K562 (cell line): ENCODE measurements at regions not wholly inside any gene's neighbourhood (a gene's known extent, or its start where the extent isn't known, plus 50 kb on each side); places are given as distances from the start of the nearest gene placed in this dataset.

Experiments used
- ATAC-seq: fragments of 200-7000 bp; cut with Tn5 transposase; 3 replicates; pipeline ENCODE4 v1.9.1; 2020; ENCODE audit warnings: moderate library complexity
- BruUV-seq: library from RNA; stranded (reverse); fragments of 400-500 nt; replicated peaks from 2 replicates; lab custom pipeline; 2021; lab: Mats Ljungman, UMichigan
- CTCF ChIA-PET: fragments of 300-600 bp; formaldehyde crosslinking; extraction: SDS; loops from one replicate; lab custom pipeline; 2021; ENCODE audit warnings: low intra/inter-chr PET ratio; lab: Yijun Ruan, JAX
- POLR2A ChIA-PET: fragments of 300-600, 350-650 bp; sonication (Branson Sonifier 250); formaldehyde crosslinking; extraction: SDS; loops from one replicate; lab custom pipeline; 2021; ENCODE audit warnings: antibody characterized with exemption, inconsistent platforms; lab: Yijun Ruan, JAX
- DNase-seq, 4 experiments: peaks; one replicate each; pipeline versions ENCODE4 v3.0.0 to v3.0.0-alpha.2; 2011 to 2018; ENCODE audit warnings: low spot score in 3 of 4, mixed read lengths in 3 of 4; ENCODE audit errors: extremely low read depth in 1 of 4
- FAIRE-seq: peaks from 2 replicates; lab custom pipeline; 2011; peaks lifted over from hg19 to GRCh38; lab: Jason Lieb, UNC
- H2AFZ ChIP-seq: 2 replicates; pipeline ENCODE4 v1.6.0; 2011; ENCODE audit warnings: low read depth, low read length, control low read depth, inconsistent platforms
- H3K27ac ChIP-seq: fragments of 200-600 bp; 3 replicates; pipeline ENCODE4 v1.8.0; 2011; ENCODE audit warnings: low read depth, mild to moderate bottlenecking, control low read depth, inconsistent platforms, low read length, moderate library complexity, mixed read lengths; ENCODE audit errors: extremely low read depth
- H3K27me3 ChIP-seq, 2 experiments: fragments of 300-600 bp in 1 of 2; 2 replicates in 1 of 2; 3 replicates in 1 of 2; pipeline versions ENCODE4 v1.6.0 to v1.8.0; 2011; ENCODE audit warnings: inconsistent platforms in 2 of 2, low read length in 2 of 2, mild to moderate bottlenecking in 1 of 2, mixed read lengths in 1 of 2, moderate library complexity in 1 of 2; ENCODE audit not compliant: control insufficient read depth in 2 of 2, insufficient read depth in 2 of 2
- H3K36me3 ChIP-seq: fragments of 300-600 bp; 3 replicates; pipeline ENCODE4 v1.8.0; 2011; ENCODE audit warnings: mild to moderate bottlenecking, low read length, inconsistent platforms; ENCODE audit not compliant: control insufficient read depth, insufficient read depth
- H3K4me1 ChIP-seq, 2 experiments: fragments of 200-600 bp in 1 of 2; replicated peaks in 1 of 2; 2 replicates in 1 of 2; 3 replicates in 1 of 2; pipeline versions ENCODE4 v1.5.1 to v1.8.0; 2011; ENCODE audit warnings: inconsistent platforms in 2 of 2, low read length in 2 of 2, mild to moderate bottlenecking in 1 of 2, mixed read lengths in 1 of 2, moderate library complexity in 1 of 2; ENCODE audit not compliant: control insufficient read depth in 2 of 2, insufficient read depth in 2 of 2
- H3K4me2 ChIP-seq: 2 replicates; pipeline ENCODE4 v1.6.1; 2011; ENCODE audit warnings: low read length, control low read depth, inconsistent platforms, mixed read lengths; ENCODE audit not compliant: insufficient read depth
- H3K4me3 ChIP-seq: fragments of 200-600 bp; sonication (generic), shearing (Covaris generic); 2 replicates; pipeline ENCODE4 v1.5.1; 2016; ENCODE audit warnings: control low read depth, inconsistent platforms
- H3K79me2 ChIP-seq: fragments of 200-600 bp; 3 replicates; pipeline ENCODE4 v1.8.0; 2011; ENCODE audit warnings: low read length, inconsistent platforms; ENCODE audit not compliant: control insufficient read depth, insufficient read depth
- H3K9ac ChIP-seq, 2 experiments: 2 replicates each; pipeline versions ENCODE4 v1.6.0 to v1.6.1; 2011; ENCODE audit warnings: low read depth in 2 of 2, low read length in 2 of 2, control low read depth in 1 of 2, inconsistent platforms in 1 of 2, mild to moderate bottlenecking in 1 of 2, mixed read lengths in 1 of 2; ENCODE audit not compliant: insufficient read depth in 1 of 2
- H3K9me1 ChIP-seq: one replicate; pipeline ENCODE4 v1.6.0; 2011; ENCODE audit warnings: inconsistent platforms, mild to moderate bottlenecking, low read length, moderate library complexity; ENCODE audit not compliant: control insufficient read depth, insufficient read depth
- H3K9me3 ChIP-seq: replicated peaks from 2 replicates; pipeline ENCODE4 v1.5.1; 2011; ENCODE audit warnings: low read depth, low read length, inconsistent platforms; ENCODE audit not compliant: control insufficient read depth, insufficient read depth
- H4K20me1 ChIP-seq: replicated peaks from 2 replicates; pipeline ENCODE4 v1.6.1; 2011; ENCODE audit warnings: low read length, inconsistent platforms, mixed read lengths; ENCODE audit not compliant: control insufficient read depth, insufficient read depth
- CBX5 ChIP-seq: IDR thresholded peaks from 2 replicates; pipeline ENCODE4 v1.6.1; 2014; ENCODE audit warnings: low read depth, borderline replicate concordance
- CHAMP1 ChIP-seq: fragments of 450-650 bp; IDR thresholded peaks from 2 replicates; pipeline ENCODE4 v1.6.1; 2016; ENCODE audit warnings: mild to moderate bottlenecking
- FOXM1 ChIP-seq, 2 experiments: fragments of 450-650 bp in 1 of 2; sonication (generic) in 1 of 2; formaldehyde crosslinking in 1 of 2; IDR thresholded peaks; 2 replicates each; pipeline versions ENCODE4 v1.6.1 to v1.9.0; 2017 to 2022; ENCODE audit warnings: low read depth in 2 of 2, mild to moderate bottlenecking in 2 of 2, missing genetic modification reagents in 1 of 2, moderate library complexity in 1 of 2
- GATAD2A ChIP-seq: fragments of 450-650 bp; IDR thresholded peaks from 2 replicates; pipeline ENCODE4 v1.6.1; 2017
- MAZ ChIP-seq, 2 experiments: fragments of 450-650 bp in 1 of 2; sonication (generic) in 1 of 2; formaldehyde crosslinking; IDR thresholded peaks in 1 of 2; conservative IDR thresholded peaks in 1 of 2; 2 replicates each; pipeline versions ENCODE4 v1.4.0 to v1.5.0; 2020; ENCODE audit warnings: mild to moderate bottlenecking in 1 of 2, missing genetic modification reagents in 1 of 2
- MEF2A ChIP-seq: IDR thresholded peaks from 2 replicates; pipeline ENCODE4 v1.6.1; 2011; ENCODE audit warnings: low read depth, mild to moderate bottlenecking, low read length, moderate library complexity; ENCODE audit not compliant: control insufficient read depth
- MLX ChIP-seq, 2 experiments: fragments of 450-650 bp in 1 of 2; sonication (generic) in 1 of 2; formaldehyde crosslinking; conservative IDR thresholded peaks; 2 replicates each; pipeline versions ENCODE4 v1.4.0 to v1.8.1; 2020 to 2022; ENCODE audit warnings: mild to moderate bottlenecking in 1 of 2, missing genetic modification reagents in 1 of 2
- NR3C1 ChIP-seq: sonication (generic); formaldehyde crosslinking; IDR thresholded peaks from 2 replicates; pipeline ENCODE4 v1.8.1; 2022; ENCODE audit warnings: missing genetic modification reagents
- SIX5 ChIP-seq, 2 experiments: IDR thresholded peaks; 2 replicates each; pipeline ENCODE4 v1.6.1; 2011; ENCODE audit warnings: low read length in 2 of 2, borderline replicate concordance in 1 of 2, low read depth in 1 of 2, mild to moderate bottlenecking in 1 of 2, moderate library complexity in 1 of 2; ENCODE audit not compliant: insufficient read depth in 1 of 2
- SP2 ChIP-seq: IDR thresholded peaks from 2 replicates; pipeline ENCODE4 v1.6.1; 2011; ENCODE audit warnings: mild to moderate bottlenecking, low read depth, low read length, moderate library complexity; ENCODE audit not compliant: poor library complexity, severe bottlenecking; ENCODE audit errors: extremely low read depth
- SRF ChIP-seq, 2 experiments: fragments of 250-450, 450-650 bp in 1 of 2; sonication (Bioruptor Pico) in 1 of 2; sonication (generic) in 1 of 2; formaldehyde crosslinking; IDR thresholded peaks; 2 replicates each; pipeline versions ENCODE4 v1.5.0 to v1.5.1; 2020 to 2022; ENCODE audit warnings: mild to moderate bottlenecking in 1 of 2, missing genetic modification reagents in 1 of 2
- ZNF140 ChIP-seq: fragments of 250-450 bp; sonication (Bioruptor Pico); IDR thresholded peaks from 2 replicates; pipeline ENCODE4 v1.8.0; 2021; ENCODE audit warnings: moderate library complexity, mild to moderate bottlenecking, inconsistent platforms
- ZNF280A ChIP-seq: fragments of 450-650 bp; IDR thresholded peaks from 2 replicates; pipeline ENCODE4 v1.6.1; 2018; ENCODE audit warnings: mild to moderate bottlenecking, low read depth; ENCODE audit not compliant: partially characterized antibody
- ZNF740 ChIP-seq, 3 experiments: fragments of 200-800 bp in 1 of 3; sonication (Bioruptor generic) in 1 of 3; sonication (generic) in 1 of 3; formaldehyde crosslinking in 1 of 3; IDR thresholded peaks; 2 replicates each; pipeline versions ENCODE4 v1.6.1 to v1.8.0; 2016 to 2022; ENCODE audit warnings: mild to moderate bottlenecking in 2 of 3, missing compliant biosample characterization in 2 of 3, missing genetic modification characterization in 2 of 3, missing genetic modification reagents in 1 of 3
- ZSCAN32 ChIP-seq: fragments of 450-650 bp; formaldehyde crosslinking; IDR thresholded peaks from 2 replicates; pipeline ENCODE4 v1.4.0; 2020; ENCODE audit warnings: mild to moderate bottlenecking, moderate library complexity
- WGBS: fragments of 100-300 bp; shearing (Covaris generic); methylation state at CpG from one replicate; pipeline ENCODE4 v1.1.6; 2016; ENCODE audit warnings: low coverage, mixed read lengths; ENCODE audit not compliant: insufficient coverage; ENCODE audit errors: missing lambda C conversion rate; 5-methylcytosine and 5-hydroxymethylcytosine counted together
- in situ Hi-C: fragments of 300-500 bp; cut with MboI; formaldehyde crosslinking; loops from 4 replicates; pipeline ENCODE4 v1.15.0; 2018; ENCODE audit warnings: inconsistent platforms, mixed read lengths
- intact Hi-C: fragments of 100-400 bp; cut with micrococcal nuclease; formaldehyde crosslinking; loops from 2 replicates; pipeline ENCODE4 v1.14.2; 2022

- ChIA-PET CTCF (no interaction called here), POLR2A (no interaction called here)
- H3K27ac ChIP-seq: no peak overlapping the region
- no peaks in the 10 kb centered on the region for H3K9me1 ChIP-seq
- WGBS: under 1% methylated on average over 8 of the region's 8 CpGs
- TF ChIP-seq CBX5: no peak
- no peak for TF ChIP-seq GATAD2A
- TF ChIP-seq ZNF140 (CRISPR knock-in tag): no peak
- TF ChIP-seq SP2: no peak
- TF ChIP-seq SIX5 (IDR thresholded peaks at IDR 0.05; ENCODE audit: borderline replicate concordance in 1 of 2, insufficient read depth in 1 of 2, low read depth in 1 of 2, low read length in 2 of 2): no peak
- no peak for TF ChIP-seq ZSCAN32 (CRISPR knock-in tag)
- no peak for TF ChIP-seq ZNF740 (CRISPR knock-in tag; IDR thresholded peaks at IDR 0.05)
- TF ChIP-seq ZNF740 (tag; IDR thresholded peaks at IDR 0.05): no peak
- no peak for TF ChIP-seq ZNF280A
- no peak for TF ChIP-seq FOXM1 (IDR thresholded peaks at IDR 0.05; ENCODE audit: low read depth)
- TF ChIP-seq FOXM1 (CRISPR knock-in tag; IDR thresholded peaks at IDR 0.05; ENCODE audit: low read depth): no peak
- no peak for TF ChIP-seq MAZ (CRISPR knock-in tag; conservative IDR thresholded peaks at IDR 0.05 in 1 of 2, IDR thresholded peaks at IDR 0.05 in 1 of 2)
- no peak for TF ChIP-seq MLX (CRISPR knock-in tag; conservative IDR thresholded peaks at IDR 0.05)
- no peak for TF ChIP-seq CHAMP1
- TF ChIP-seq MEF2A: no peak
- no peak for TF ChIP-seq SRF (CRISPR knock-in tag; IDR thresholded peaks at IDR 0.05)
- TF ChIP-seq NR3C1 (CRISPR knock-in tag): no peak
- no peak for ATAC-seq
- no peaks in the 10 kb centered on the region for H3K4me1 ChIP-seq
- no peak overlapping the region for H2AFZ ChIP-seq
- BruUV-seq: no TSS peak
- FAIRE-seq: no peak
- H3K36me3 ChIP-seq: no peaks in the 10 kb centered on the region
- no peak for DNase-seq
- H3K9ac ChIP-seq: no peak overlapping the region
- peaks cover 0 to 2% of the 10 kb centered on the region in 2 experiments; a peak in 1 of 5 replicates for H3K27me3 ChIP-seq
- intact Hi-C loops: no loop called here
- no peak overlapping the region for H3K4me2 ChIP-seq
- no peak overlapping the region for H3K4me3 ChIP-seq
- H3K9me3 ChIP-seq: no peaks in the 10 kb centered on the region
- in situ Hi-C loops: no loop called here
- no peaks in the 10 kb centered on the region for H4K20me1 ChIP-seq
- H3K79me2 ChIP-seq: no peaks in the 10 kb centered on the region
Observed at GRCh38 chr11:130578738-130579368, 130.4 kb downstream of the ADAMTS15 start.
